NB4 (cell line): ENCODE measurements at regions not wholly inside any gene's neighbourhood (a gene's known extent, or its start where the extent isn't known, plus 50 kb on each side); places are given as distances from the start of the nearest gene placed in this dataset.

Experiments used
- DNase-seq: peaks from one replicate; pipeline ENCODE4 v3.0.0; 2010; ENCODE audit warnings: low read depth
- H3K4me3 ChIP-seq: one replicate; pipeline ENCODE4 v1.5.1; 2011; ENCODE audit warnings: mild to moderate bottlenecking, low read depth, low read length, moderate library complexity
- MYC ChIP-seq: IDR thresholded peaks from 2 replicates; pipeline ENCODE4 v1.6.1; 2011; ENCODE audit warnings: low read depth, low read length
- POLR2A ChIP-seq: IDR thresholded peaks from 2 replicates; pipeline ENCODE4 v1.6.1; 2011; ENCODE audit warnings: mild to moderate bottlenecking; ENCODE audit not compliant: insufficient read length; ENCODE audit errors: extremely low read depth
- TF ChIP-seq, protein P1 (sequence below): IDR thresholded peaks from 2 replicates; pipeline ENCODE4 v1.6.1; 2011; ENCODE audit warnings: low read depth, low read length
- TF ChIP-seq, protein P2 (sequence below): IDR thresholded peaks from one replicate; pipeline ENCODE4 v1.5.1; 2012; ENCODE audit warnings: low read depth, low read length

DNA sequence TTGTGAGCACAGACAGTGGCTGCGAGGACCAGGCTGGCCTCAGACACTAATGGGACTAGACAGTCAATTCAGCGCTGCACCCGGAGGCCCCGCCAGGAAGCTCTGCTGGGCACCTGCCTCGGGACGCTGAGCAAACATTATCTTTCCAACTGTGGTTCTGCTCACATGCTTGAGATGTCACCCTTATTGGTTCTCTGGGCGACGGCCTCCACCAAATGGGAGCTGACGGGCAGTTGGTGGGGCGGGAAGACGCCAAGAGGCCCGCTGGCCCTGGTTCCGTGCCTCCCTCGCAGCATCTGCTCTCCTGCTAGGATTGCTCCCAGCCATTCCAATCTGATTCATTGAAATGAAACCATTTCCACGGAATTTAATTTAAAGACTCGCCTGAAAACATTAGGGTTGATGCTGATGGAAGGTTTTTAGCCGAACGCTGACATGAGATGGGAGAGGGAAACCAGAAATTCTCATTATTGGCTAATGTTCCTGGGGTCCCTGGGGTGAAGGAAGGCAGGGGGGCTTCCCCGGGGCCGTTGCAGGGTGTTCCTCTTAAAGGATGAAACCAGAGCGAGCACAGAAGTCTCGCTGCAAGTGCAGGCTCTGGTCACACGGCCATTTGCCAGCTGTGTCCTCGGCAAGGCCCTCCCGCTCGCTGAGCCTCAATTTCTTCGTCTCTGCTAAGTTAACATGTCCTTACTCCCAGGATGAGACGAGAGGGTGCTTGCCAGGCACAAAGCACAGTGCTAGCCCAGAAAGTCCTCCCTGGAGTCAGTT, 512.2 kb downstream of the NPHP4 start:
- TF ChIP-seq MYC: no peak
- DNase-seq: no peak
- no peak overlapping the region for H3K4me3 ChIP-seq

DNA sequence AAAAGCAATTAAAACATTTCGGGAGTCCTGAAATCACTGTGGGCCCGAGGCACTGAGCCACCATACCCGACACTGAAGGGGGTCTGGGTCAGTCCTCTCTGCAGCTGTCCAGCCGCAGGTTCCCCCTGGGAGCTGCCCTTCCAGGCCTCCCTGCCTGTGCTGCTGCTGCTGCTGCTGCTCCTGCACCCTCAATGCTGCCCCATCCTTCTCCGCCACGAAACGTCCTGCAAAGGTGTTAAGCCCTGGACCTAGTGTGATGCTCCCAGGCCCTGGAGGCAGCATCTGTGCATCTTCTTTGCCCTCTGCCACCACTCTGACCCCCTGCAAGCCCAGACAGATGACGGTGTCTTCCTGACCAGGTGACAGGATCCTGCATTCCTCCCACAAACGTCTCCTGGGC, 513.3 kb downstream of the NPHP4 start:
- H3K4me3 ChIP-seq: no peak overlapping the region
- no peak for DNase-seq
- no peak for TF ChIP-seq POLR2A
- TF ChIP-seq, protein P1, sequence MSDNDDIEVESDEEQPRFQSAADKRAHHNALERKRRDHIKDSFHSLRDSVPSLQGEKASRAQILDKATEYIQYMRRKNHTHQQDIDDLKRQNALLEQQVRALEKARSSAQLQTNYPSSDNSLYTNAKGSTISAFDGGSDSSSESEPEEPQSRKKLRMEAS: no peak
- TF ChIP-seq MYC: no peak
- TF ChIP-seq, protein P2, sequence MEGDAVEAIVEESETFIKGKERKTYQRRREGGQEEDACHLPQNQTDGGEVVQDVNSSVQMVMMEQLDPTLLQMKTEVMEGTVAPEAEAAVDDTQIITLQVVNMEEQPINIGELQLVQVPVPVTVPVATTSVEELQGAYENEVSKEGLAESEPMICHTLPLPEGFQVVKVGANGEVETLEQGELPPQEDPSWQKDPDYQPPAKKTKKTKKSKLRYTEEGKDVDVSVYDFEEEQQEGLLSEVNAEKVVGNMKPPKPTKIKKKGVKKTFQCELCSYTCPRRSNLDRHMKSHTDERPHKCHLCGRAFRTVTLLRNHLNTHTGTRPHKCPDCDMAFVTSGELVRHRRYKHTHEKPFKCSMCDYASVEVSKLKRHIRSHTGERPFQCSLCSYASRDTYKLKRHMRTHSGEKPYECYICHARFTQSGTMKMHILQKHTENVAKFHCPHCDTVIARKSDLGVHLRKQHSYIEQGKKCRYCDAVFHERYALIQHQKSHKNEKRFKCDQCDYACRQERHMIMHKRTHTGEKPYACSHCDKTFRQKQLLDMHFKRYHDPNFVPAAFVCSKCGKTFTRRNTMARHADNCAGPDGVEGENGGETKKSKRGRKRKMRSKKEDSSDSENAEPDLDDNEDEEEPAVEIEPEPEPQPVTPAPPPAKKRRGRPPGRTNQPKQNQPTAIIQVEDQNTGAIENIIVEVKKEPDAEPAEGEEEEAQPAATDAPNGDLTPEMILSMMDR: no peak

DNA sequence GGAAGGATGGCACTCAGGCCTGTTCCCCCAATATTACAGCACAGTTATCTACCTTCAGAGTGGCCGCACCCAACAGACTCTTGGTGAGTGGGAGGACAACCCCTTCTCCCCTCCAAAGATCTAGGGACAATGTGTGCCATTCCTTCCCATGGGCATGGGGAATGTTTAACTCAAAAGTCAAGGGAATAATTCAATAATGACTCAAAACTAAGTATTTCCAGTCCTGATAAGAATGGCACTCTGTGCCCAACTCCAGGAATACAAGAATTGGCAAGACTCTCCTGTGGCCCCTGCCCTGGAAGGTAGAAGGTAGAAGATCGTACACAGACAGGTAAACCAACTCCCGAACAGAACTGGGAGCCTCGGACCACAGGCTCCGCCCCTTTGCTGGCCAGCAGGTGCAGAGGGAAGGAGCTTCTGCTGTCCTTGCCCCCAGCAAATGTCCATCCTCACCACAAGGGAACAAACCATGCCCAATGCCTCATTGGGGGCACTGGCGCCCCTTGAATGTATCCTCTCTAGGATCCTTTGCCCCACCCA, 514.0 kb downstream of the NPHP4 start:
- no peak for TF ChIP-seq MYC
- TF ChIP-seq POLR2A: no peak
- TF ChIP-seq, protein P1: no peak
- TF ChIP-seq, protein P2: no peak
- no peak overlapping the region for H3K4me3 ChIP-seq
- DNase-seq: no peak

DNA sequence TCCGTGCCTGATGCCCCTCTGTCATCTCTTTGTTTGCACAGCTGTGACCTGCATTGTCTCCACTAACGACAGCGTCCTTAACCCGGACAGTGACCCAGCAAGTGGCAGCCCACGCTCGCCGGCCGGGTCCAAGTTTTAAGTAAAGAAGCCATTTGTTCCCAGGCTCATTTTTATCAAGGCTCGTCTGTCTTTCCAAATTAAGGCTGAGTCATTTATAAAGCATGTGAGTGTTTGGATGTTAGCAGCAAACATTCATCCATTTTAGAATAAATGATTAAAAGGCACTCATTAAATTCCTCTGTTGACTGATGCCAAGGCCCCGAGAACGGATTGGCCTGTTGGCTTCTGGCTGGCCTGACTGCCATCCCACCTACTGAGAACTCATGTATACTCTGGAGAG, 514.5 kb downstream of the NPHP4 start:
- TF ChIP-seq, protein P2: no peak
- TF ChIP-seq, protein P1: no peak
- TF ChIP-seq MYC (no peak), POLR2A (no peak)
- DNase-seq: no peak

DNA sequence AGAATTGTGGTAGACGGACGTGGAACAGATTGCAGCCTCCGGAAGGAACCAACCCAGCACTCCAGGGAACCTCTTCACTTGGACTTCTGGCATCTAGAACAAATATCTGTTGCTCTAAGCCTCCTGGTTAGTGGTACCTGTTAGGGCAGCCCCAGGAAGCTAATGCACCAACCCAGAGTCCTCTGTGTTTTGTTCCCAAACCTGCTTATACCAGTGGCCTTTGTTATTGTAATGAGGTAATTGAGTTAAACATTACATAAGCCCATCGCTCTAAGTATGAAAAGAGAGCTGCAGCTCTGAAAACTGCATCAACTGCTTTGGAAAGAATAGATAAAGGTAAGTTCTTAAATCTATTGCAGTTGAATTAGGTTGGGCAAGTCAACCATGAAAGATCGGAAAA, 516.7 kb downstream of the NPHP4 start:
- no peak overlapping the region for H3K4me3 ChIP-seq
- DNase-seq: no peak
- TF ChIP-seq, protein P1: no peak
- TF ChIP-seq, protein P2: no peak
- no peak for TF ChIP-seq POLR2A
- no peak for TF ChIP-seq MYC

More for the DNA sequence above, 514.5 kb downstream of the NPHP4 start:
- H3K4me3 ChIP-seq: no peak overlapping the region

DNA sequence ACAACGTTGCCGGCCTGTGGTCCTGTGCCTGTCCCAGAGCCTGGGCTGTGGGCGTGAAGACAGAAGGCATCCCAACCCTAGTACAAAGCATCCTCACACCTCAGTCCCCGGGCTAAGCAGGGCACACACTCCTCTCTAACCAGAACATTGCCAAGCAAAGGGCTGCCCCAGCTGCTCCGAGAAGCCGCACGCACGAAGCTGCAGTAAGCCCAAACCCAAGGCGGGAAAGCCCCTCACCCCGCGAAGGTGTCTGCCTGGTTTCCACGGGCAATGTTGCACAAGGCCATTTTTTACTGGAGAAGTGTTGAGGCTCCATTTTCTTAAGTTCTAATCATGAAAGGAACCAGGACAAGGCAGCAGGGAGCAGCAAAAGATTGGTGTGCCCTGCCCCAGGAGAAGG, 519.0 kb downstream of the NPHP4 start:
- TF ChIP-seq, protein P1: no peak
- TF ChIP-seq MYC: no peak
- TF ChIP-seq POLR2A: no peak
- no peak for DNase-seq
- H3K4me3 ChIP-seq: no peak overlapping the region
